Neural progenitor cell (in vitro differentiated cells): ENCODE measurements at regions not wholly inside any gene's neighbourhood (a gene's known extent, or its start where the extent isn't known, plus 50 kb on each side); places are given as distances from the start of the nearest gene placed in this dataset.
"Not testable (repeated sequence)": the region's sequence is repeated elsewhere in the genome, so short reads cannot be mapped to it uniquely, and the experiment has no call there.

Source experiments
- DNase-seq: peaks from one replicate; pipeline ENCODE4 v3.0.0-alpha.2; 2016; ENCODE audit warnings: low spot score
- H2AFZ ChIP-seq: fragments of 200-600 bp; sonication (generic); replicated peaks from 2 replicates; pipeline ENCODE4 v1.6.1; 2016; ENCODE audit warnings: antibody characterized with exemption
- H3F3A ChIP-seq: fragments of 200-600 bp; sonication (generic); 2 replicates; pipeline ENCODE4 v1.6.1; 2016; ENCODE audit warnings: antibody characterized with exemption, low read depth
- H3K27ac ChIP-seq: fragments of 200-600 bp; sonication (generic); 2 replicates; pipeline ENCODE4 v1.5.1; 2016; ENCODE audit warnings: mild to moderate bottlenecking
- H3K27me3 ChIP-seq: fragments of 200-600 bp; sonication (generic); 2 replicates; pipeline ENCODE4 v1.6.1; 2016; ENCODE audit warnings: mild to moderate bottlenecking, moderate library complexity
- H3K36me3 ChIP-seq: fragments of 200-600 bp; sonication (generic); 2 replicates; pipeline ENCODE4 v1.5.1; 2016
- H3K4me1 ChIP-seq: fragments of 200-600 bp; sonication (generic); 2 replicates; pipeline ENCODE4 v1.6.1; 2016; ENCODE audit warnings: mixed run types
- H3K4me2 ChIP-seq: fragments of 200-600 bp; sonication (generic); 2 replicates; pipeline ENCODE4 v1.6.1; 2016
- H3K4me3 ChIP-seq: fragments of 200-600 bp; sonication (generic); 2 replicates; pipeline ENCODE4 v1.5.1; 2016
- H3K79me2 ChIP-seq: fragments of 200-600 bp; sonication (generic); 2 replicates; pipeline ENCODE4 v1.6.1; 2016; ENCODE audit warnings: low read depth
- H3K9ac ChIP-seq: fragments of 200-600 bp; sonication (generic); 2 replicates; pipeline ENCODE4 v1.6.1; 2016
- H3K9me3 ChIP-seq: fragments of 200-600 bp; sonication (generic); 2 replicates; pipeline ENCODE4 v1.5.1; 2016; ENCODE audit warnings: low read depth
- H4K20me1 ChIP-seq: fragments of 200-600 bp; sonication (generic); 2 replicates; pipeline ENCODE4 v1.6.1; 2016; ENCODE audit warnings: low read depth
- H3K27ac Mint-ChIP-seq: 3 replicates; pipeline ENCODE4 v1.8.0; 2021; ENCODE audit warnings: mixed read lengths
- H3K27me3 Mint-ChIP-seq: 2 replicates; pipeline ENCODE4 v1.8.0; 2022; ENCODE audit warnings: low read depth, mild to moderate bottlenecking, inconsistent platforms, moderate library complexity, mixed read lengths; ENCODE audit not compliant: insufficient read depth
- H3K36me3 Mint-ChIP-seq: 3 replicates; pipeline ENCODE4 v1.8.0; 2021; ENCODE audit warnings: mixed read lengths
- H3K4me1 Mint-ChIP-seq: 3 replicates; pipeline ENCODE4 v1.8.0; 2021; ENCODE audit warnings: mixed read lengths
- H3K4me3 Mint-ChIP-seq: 3 replicates; pipeline ENCODE4 v1.8.0; 2021; ENCODE audit warnings: mild to moderate bottlenecking, moderate library complexity, mixed read lengths
- H3K9me3 Mint-ChIP-seq: 3 replicates; pipeline ENCODE4 v1.8.0; 2020; ENCODE audit warnings: mixed read lengths
- CTCF ChIP-seq: fragments of 200-600 bp; sonication (generic); IDR thresholded peaks from 2 replicates; pipeline ENCODE4 v1.5.1; 2017; ENCODE audit warnings: antibody characterized with exemption, mild to moderate bottlenecking
- EZH2 ChIP-seq: fragments of 200-600 bp; sonication (generic); IDR thresholded peaks from 2 replicates; pipeline ENCODE4 v1.6.1; 2017; ENCODE audit warnings: antibody characterized with exemption, mild to moderate bottlenecking, moderate library complexity
- EZH2phosphoT487 ChIP-seq: fragments of 200-600 bp; sonication (generic); IDR thresholded peaks from 2 replicates; pipeline ENCODE4 v1.6.1; 2017; ENCODE audit warnings: antibody characterized with exemption

DNA sequence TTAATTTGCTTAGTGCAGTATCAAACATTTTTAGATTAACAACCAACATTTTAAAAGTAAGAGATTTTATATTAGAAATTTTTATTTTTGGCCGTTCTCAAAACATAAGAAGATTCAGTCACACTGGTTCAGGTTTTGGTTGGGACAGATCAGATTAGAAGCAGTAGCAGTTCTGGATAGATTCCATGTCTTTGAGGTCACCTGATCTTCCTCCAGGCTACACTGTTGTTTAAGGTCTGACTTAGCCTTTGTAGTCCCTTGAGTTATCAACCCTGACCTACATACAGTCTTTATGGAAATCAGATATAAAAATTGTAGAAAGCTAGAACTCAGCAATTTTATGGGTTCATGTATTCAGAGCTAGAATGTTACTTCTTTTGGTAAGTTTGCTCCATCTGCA is 910.0 kb upstream of the WWC1 start:
- Histone ChIP-seq H3K27ac (no peak overlapping the region), H3K4me1 (no peaks in the 10 kb centered on the region)

GRCh38 chr5:167389537-167389936 is 901.9 kb upstream of the WWC1 start:
- H3K9me3 Mint-ChIP-seq = peaks cover 14% of the 10 kb centered on the region
- peaks cover 11% of the 10 kb centered on the region for H3K4me1 ChIP-seq
- no peak overlapping the region for H2AFZ ChIP-seq
- H3K27me3 Mint-ChIP-seq = no peaks in the 10 kb centered on the region
- H3K79me2 ChIP-seq = no peaks in the 10 kb centered on the region
- H3F3A ChIP-seq = peaks cover 14% of the 10 kb centered on the region
- H3K27ac Mint-ChIP-seq = no peak overlapping the region
- peaks cover 10% of the 10 kb centered on the region for H3K4me1 Mint-ChIP-seq
- H3K27me3 ChIP-seq = no peaks in the 10 kb centered on the region
- H3K4me3 Mint-ChIP-seq = no peak overlapping the region
- H3K4me3 ChIP-seq = no peak overlapping the region
- no peak overlapping the region for H3K27ac ChIP-seq
- H3K36me3 ChIP-seq = no peaks in the 10 kb centered on the region
- no peak overlapping the region for H3K4me2 ChIP-seq
- no peak for DNase-seq
- TF ChIP-seq EZH2phosphoT487 (no peak), CTCF (no peak), EZH2 (no peak)
- H3K9ac ChIP-seq = no peak overlapping the region
- H3K9me3 ChIP-seq = no peaks in the 10 kb centered on the region
- H3K36me3 Mint-ChIP-seq = peaks cover 1% of the 10 kb centered on the region
- H4K20me1 ChIP-seq = no peaks in the 10 kb centered on the region

More for the DNA sequence above, 910.0 kb upstream of the WWC1 start:
- no peaks in the 10 kb centered on the region for H3K79me2 ChIP-seq
- no peak for TF ChIP-seq EZH2
- no peak for TF ChIP-seq CTCF
- TF ChIP-seq EZH2phosphoT487 = no peak
- no peaks in the 10 kb centered on the region for H3K27me3 ChIP-seq
- no peak overlapping the region for H2AFZ ChIP-seq
- no peaks in the 10 kb centered on the region for H3K9me3 ChIP-seq
- H3K9ac ChIP-seq = no peak overlapping the region
- no peaks in the 10 kb centered on the region for H3K27me3 Mint-ChIP-seq
- no peaks in the 10 kb centered on the region for H3K36me3 ChIP-seq
- DNase-seq = no peak
- H3K9me3 Mint-ChIP-seq = no peaks in the 10 kb centered on the region
- no peaks in the 10 kb centered on the region for H4K20me1 ChIP-seq
- no peak overlapping the region for H3K4me2 ChIP-seq
- H3K36me3 Mint-ChIP-seq = no peaks in the 10 kb centered on the region
- no peak overlapping the region for H3K4me3 ChIP-seq
- H3K4me3 Mint-ChIP-seq = no peak overlapping the region
- H3K4me1 Mint-ChIP-seq = no peaks in the 10 kb centered on the region
- H3K27ac Mint-ChIP-seq = no peak overlapping the region
- H3F3A ChIP-seq = no peaks in the 10 kb centered on the region

GRCh38 chr5:167391286-167391685 is 900.2 kb upstream of the WWC1 start:
- H2AFZ ChIP-seq, H3K79me2 ChIP-seq, H4K20me1 ChIP-seq, H3K27ac Mint-ChIP-seq, H3K4me3 ChIP-seq, H3K36me3 Mint-ChIP-seq, H3K27ac ChIP-seq, H3K4me3 Mint-ChIP-seq, H3K9ac ChIP-seq, H3K4me2 ChIP-seq, H3K27me3 ChIP-seq, H3K4me1 Mint-ChIP-seq, H3K27me3 Mint-ChIP-seq, H3K36me3 ChIP-seq, H3K9me3 ChIP-seq, DNase-seq: not testable (repeated sequence)
- Histone ChIP-seq H3K4me1 (peaks cover 11% of the 10 kb centered on the region), H3F3A (peaks cover 14% of the 10 kb centered on the region)
- peaks cover 16% of the 10 kb centered on the region for H3K9me3 Mint-ChIP-seq

- H3K4me3 Mint-ChIP-seq = no peak overlapping the region
- no peak overlapping the region for H2AFZ ChIP-seq
- H3K4me1 Mint-ChIP-seq = peaks cover 10% of the 10 kb centered on the region
- peaks cover 14% of the 10 kb centered on the region for H3F3A ChIP-seq
- H3K27ac ChIP-seq = peak overlapping the region; percentile 67
- H3K9ac ChIP-seq = no peak overlapping the region
- H3K9me3 Mint-ChIP-seq = peaks cover 11% of the 10 kb centered on the region
- peaks cover 1% of the 10 kb centered on the region for H3K36me3 Mint-ChIP-seq
- DNase-seq = peak; percentile 52
- no peaks in the 10 kb centered on the region for H3K27me3 ChIP-seq
- peak overlapping the region; percentile 58 for H3K4me2 ChIP-seq
- peaks cover 11% of the 10 kb centered on the region for H3K4me1 ChIP-seq
- H3K36me3 ChIP-seq = no peaks in the 10 kb centered on the region
- H3K79me2 ChIP-seq = no peaks in the 10 kb centered on the region
- peak overlapping the region; percentile 95 for H3K27ac Mint-ChIP-seq
- TF ChIP-seq EZH2phosphoT487 (no peak), CTCF (no peak), EZH2 (no peak)
- no peaks in the 10 kb centered on the region for H3K9me3 ChIP-seq
- H3K27me3 Mint-ChIP-seq = no peaks in the 10 kb centered on the region
- no peak overlapping the region for H3K4me3 ChIP-seq
- no peaks in the 10 kb centered on the region for H4K20me1 ChIP-seq
Observed at GRCh38 chr5:167392240-167392639, 899.2 kb upstream of the WWC1 start.
